ENCODE measurements at regions not wholly inside any gene's neighbourhood (a gene's known extent, or its start where the extent isn't known, plus 50 kb on each side); places are given as distances from the start of the nearest gene placed in this dataset.

DNA sequence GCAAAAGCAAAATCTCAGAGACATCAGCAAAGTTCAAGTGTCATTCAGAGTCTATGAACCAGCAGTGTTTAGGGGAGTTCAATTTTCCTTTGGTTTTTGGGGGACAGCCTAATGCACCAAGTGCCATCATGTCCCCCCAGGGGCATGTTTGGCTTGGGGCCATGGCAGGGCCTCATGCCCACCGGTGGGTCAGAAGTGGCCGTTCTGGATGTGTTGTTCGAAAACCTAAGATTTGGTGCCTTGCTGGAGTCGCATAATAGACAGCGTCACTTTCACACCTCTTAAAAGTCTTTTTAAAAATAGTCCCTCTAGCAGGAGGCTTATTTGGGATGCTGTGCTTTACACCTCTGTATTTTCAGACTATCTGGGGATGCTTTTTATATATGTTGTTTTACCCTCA is 250.1 kb downstream of the ZNF536 start:
- peaks cover 0 to 7% of the 10 kb centered on the region in 2 donors for H3K9me3 ChIP-seq
- DNase-seq (ENCODE audit: low spot score in 2 of 2), result no peak
- no peaks in the 10 kb centered on the region for H3K27me3 ChIP-seq
- TF ChIP-seq, protein P1, sequence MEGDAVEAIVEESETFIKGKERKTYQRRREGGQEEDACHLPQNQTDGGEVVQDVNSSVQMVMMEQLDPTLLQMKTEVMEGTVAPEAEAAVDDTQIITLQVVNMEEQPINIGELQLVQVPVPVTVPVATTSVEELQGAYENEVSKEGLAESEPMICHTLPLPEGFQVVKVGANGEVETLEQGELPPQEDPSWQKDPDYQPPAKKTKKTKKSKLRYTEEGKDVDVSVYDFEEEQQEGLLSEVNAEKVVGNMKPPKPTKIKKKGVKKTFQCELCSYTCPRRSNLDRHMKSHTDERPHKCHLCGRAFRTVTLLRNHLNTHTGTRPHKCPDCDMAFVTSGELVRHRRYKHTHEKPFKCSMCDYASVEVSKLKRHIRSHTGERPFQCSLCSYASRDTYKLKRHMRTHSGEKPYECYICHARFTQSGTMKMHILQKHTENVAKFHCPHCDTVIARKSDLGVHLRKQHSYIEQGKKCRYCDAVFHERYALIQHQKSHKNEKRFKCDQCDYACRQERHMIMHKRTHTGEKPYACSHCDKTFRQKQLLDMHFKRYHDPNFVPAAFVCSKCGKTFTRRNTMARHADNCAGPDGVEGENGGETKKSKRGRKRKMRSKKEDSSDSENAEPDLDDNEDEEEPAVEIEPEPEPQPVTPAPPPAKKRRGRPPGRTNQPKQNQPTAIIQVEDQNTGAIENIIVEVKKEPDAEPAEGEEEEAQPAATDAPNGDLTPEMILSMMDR (IDR thresholded peaks at IDR 0.05), result no peak
- no peaks in the 10 kb centered on the region for H3K36me3 ChIP-seq
- intact Hi-C loops (cut with DNase I), result no loop called here
- no peak overlapping the region for H3K27ac ChIP-seq
- H3K4me1 ChIP-seq, result no peaks in the 10 kb centered on the region
- H3K4me3 ChIP-seq, result no peak overlapping the region

DNA sequence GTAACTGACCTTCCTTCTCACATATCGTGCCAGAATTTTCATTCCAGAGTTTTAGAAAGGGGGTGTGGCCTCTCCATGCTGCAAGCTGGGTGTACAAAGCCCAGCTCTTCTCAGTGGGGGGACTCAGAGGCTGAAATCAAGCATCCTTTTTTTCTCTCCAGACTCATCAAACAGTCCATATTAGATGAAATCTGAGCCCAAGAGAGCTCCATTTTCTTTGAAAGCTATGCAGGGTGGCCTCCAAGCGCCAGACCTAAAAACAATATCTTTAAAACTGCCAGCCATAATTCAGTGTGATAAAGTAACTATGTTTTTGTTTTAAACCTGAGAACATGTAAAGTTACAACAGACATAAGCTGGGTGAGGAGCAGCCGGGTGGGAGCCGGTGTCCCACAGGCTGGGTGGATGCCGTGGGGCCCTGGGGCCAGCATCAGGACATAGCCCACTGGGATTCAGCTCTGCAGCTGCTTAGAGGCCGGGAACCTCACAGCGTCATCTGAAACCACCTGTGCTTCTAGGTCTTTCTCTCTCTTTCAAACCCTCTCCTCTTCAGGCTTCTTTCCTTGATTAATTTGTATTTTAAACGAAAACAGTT is 249.2 kb downstream of the ZNF536 start:
- no peaks in the 10 kb centered on the region for H3K4me1 ChIP-seq
- no peak for DNase-seq (ENCODE audit: low spot score in 2 of 2)
- intact Hi-C loops (cut with DNase I), result no loop called here
- no peak overlapping the region for H3K4me3 ChIP-seq
- H3K27ac ChIP-seq, result no peak overlapping the region
- no peaks in the 10 kb centered on the region for H3K27me3 ChIP-seq
- TF ChIP-seq, protein P1 (IDR thresholded peaks at IDR 0.05), result no peak
- no peaks in the 10 kb centered on the region for H3K36me3 ChIP-seq
- peaks cover 0 to 7% of the 10 kb centered on the region in 2 donors for H3K9me3 ChIP-seq

DNA sequence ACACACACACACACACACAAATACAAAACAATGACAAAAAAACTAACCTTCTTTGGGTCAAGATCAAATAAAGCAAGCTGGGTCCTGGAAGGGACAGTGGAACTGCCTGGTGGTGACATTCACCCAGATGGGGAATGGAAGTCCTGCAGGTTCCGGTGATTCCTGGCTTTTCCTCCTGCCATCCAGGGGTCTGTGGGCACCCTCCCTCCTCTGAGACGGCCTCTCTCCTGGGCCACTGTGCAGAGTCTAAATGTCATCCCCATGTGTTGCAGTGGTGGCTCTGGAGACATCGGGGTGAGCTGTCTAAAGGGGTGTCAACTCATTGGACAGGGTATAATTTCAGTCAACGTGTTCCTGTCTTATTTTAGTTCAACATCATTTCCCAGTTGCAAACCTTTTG is 248.2 kb downstream of the ZNF536 start:
- Histone ChIP-seq H3K36me3 (no peaks in the 10 kb centered on the region), H3K4me3 (no peak overlapping the region), H3K27me3 (no peaks in the 10 kb centered on the region), H3K9me3 (peaks cover 0 to 7% of the 10 kb centered on the region in 2 donors), H3K27ac (no peak overlapping the region), H3K4me1 (no peaks in the 10 kb centered on the region)
- TF ChIP-seq, protein P1 (IDR thresholded peaks at IDR 0.05), result no peak
- intact Hi-C loops (cut with DNase I), result no loop called here
- DNase-seq (ENCODE audit: low spot score in 2 of 2), result no peak

DNA sequence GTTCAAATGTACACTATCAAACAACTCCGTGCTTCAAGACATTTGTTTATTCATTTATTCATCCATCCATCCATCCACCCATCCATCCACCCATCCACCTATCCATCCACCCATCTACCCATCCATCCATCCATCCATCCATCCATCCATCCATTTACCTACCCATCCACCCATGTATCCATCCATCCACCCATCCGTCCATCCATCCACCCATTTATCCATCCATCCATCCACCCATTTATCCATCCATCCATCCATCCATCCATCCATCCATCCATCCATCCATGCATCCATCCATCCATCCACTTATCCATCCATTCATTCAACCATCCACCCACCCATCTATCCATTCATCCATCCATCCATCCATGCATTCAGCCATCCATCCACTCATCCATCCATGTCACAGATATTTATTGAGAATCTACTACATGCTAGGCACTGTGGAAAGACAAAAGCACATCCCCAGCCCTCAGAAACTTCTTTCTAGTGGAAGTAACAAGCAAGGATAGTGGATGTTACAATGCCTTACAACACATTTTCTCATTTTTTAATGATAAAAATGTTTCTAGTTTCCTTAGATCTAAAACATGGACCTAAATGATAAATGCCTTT is 237.6 kb downstream of the ZNF536 start:
- DNase-seq (ENCODE audit: low spot score in 2 of 2), result no peak
- H3K27me3 ChIP-seq, result no peaks in the 10 kb centered on the region
- H3K4me3 ChIP-seq, result no peak overlapping the region
- no peak overlapping the region for H3K27ac ChIP-seq
- intact Hi-C loops (cut with DNase I), result no loop called here
- no peaks in the 10 kb centered on the region for H3K9me3 ChIP-seq
- no peaks in the 10 kb centered on the region for H3K4me1 ChIP-seq
- TF ChIP-seq, protein P1 (IDR thresholded peaks at IDR 0.05), result no peak
- no peaks in the 10 kb centered on the region for H3K36me3 ChIP-seq

DNA sequence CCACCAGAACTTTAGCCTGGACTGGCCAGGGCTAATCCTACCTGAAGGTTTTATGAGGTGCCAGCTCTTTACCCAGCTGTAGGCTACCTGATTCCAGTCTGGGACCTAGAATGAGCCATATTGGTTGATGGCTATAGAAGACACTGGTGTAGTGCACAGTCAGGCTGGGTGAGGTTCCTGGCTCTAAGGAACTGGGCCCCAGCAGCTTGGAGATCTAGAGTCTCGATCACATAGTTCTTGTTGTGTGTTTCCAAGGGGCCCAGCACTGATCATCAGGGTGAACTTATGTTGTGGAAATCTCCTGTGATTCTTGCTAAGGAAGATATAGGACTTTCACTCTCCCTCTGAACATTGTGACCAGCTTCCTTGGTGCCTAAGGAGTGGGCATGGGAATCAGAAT is 236.3 kb downstream of the ZNF536 start:
- TF ChIP-seq, protein P1 (IDR thresholded peaks at IDR 0.05), result no peak
- intact Hi-C loops (cut with DNase I), result no loop called here
- no peak for DNase-seq (ENCODE audit: low spot score in 2 of 2)

More for the DNA sequence above, 236.3 kb downstream of the ZNF536 start:
- H3K9me3 ChIP-seq, result no peaks in the 10 kb centered on the region
- H3K27ac ChIP-seq, result no peak overlapping the region
- H3K4me1 ChIP-seq, result no peaks in the 10 kb centered on the region
- H3K4me3 ChIP-seq, result no peak overlapping the region
- no peaks in the 10 kb centered on the region for H3K27me3 ChIP-seq
- H3K36me3 ChIP-seq, result no peaks in the 10 kb centered on the region

Measured in ascending aorta (tissue), 2 donors.